GM21423 (cell line): ENCODE measurements at regions not wholly inside any gene's neighbourhood (a gene's known extent, or its start where the extent isn't known, plus 50 kb on each side); places are given as distances from the start of the nearest gene placed in this dataset.

Experiments
- ATAC-seq: cut with Tn5 transposase; IDR thresholded peaks from one replicate; pipeline ENCODE4 v1.9.1; 2021; ENCODE audit warnings: mild to moderate bottlenecking, moderate library complexity; ENCODE audit not compliant: unreplicated experiment

DNA sequence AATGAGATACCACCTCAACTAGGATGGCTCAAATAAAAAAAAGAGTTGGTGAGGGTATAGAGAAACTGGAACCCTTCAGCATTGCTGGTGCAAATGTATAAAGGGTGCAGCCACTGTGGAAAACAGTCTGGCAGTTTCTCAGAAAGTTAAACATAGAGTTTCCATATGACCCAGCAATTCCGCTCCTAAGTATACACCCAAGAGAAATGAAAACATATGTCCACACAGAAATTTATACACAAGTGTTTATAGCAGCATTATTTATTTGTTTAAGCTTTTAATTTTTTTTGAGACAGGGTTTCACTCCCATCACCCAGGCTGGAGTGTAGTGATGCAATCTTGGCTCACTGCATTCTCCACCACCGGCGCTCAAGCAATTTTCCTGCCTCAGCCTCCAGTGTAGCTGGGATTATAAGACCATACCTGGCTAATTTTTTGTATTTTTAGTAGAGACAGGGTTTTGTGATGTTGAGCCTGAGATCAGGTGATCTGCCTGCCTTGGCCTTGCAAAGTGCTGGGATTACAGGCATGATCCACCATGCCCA lies 118.2 kb upstream of the KIF5B start:
- ATAC-seq = no peak

GRCh38 chr10:32171204-32171603 lies 115.0 kb upstream of the KIF5B start:
- ATAC-seq = no peak

- ATAC-seq = no peak
Observed at GRCh38 chr10:32169556-32169955, 113.3 kb upstream of the KIF5B start.

- ATAC-seq = no peak
Observed at GRCh38 chr10:32167450-32167849, 111.2 kb upstream of the KIF5B start.

- ATAC-seq = no peak
Observed at GRCh38 chr10:32166365-32166764, 110.1 kb upstream of the KIF5B start.

DNA sequence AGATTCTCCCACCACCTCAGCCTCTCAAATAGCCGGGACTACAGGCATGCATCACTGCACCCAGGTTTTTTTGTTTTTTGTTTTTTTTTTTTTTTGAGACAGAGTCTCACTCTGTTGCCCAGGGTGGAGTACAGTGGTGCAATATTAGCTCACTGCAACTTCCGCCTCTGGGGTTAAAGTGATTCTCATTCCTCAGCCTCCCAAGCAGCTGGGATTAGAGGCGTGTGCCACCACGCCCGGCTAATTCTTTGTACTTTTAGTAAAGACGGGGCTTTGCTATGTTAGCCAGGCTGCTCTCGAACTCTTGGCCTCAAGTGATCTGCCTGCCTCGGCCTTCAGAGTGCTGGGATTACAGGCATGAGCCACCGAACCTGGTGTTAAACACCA lies 107.5 kb upstream of the KIF5B start:
- ATAC-seq = no peak

GRCh38 chr10:32163071-32163761 lies 107.0 kb upstream of the KIF5B start:
- ATAC-seq = no peak

GRCh38 chr10:32161586-32161985 lies 105.4 kb upstream of the KIF5B start:
- ATAC-seq = no peak

- no peak for ATAC-seq
Observed at GRCh38 chr10:32160864-32161263, 104.6 kb upstream of the KIF5B start.

- ATAC-seq = no peak
Observed at GRCh38 chr10:32159264-32159663, 103.0 kb upstream of the KIF5B start.

- no peak for ATAC-seq
Observed at GRCh38 chr10:32156031-32156495, 99.8 kb upstream of the KIF5B start.

- no peak for ATAC-seq
Observed at GRCh38 chr10:32155075-32155516, 98.9 kb upstream of the KIF5B start.

DNA sequence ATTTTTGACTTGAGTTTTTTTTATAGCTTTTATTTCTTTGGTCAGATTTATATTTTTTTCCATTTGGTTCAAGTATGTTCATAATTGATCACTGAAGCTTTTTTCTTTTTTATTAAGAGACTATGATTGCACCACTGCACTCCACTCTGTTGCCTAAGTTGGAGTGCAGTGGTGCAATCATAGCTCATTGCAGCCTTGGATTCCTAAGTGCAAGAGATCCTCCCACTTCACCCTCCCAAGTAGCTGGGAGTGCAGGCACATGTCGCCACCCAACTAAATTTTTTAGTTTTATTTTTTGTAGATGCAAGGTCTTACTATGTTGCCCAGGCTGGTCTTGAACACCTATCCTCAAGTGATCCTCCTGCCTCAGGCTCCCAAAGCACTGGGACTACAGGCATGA lies 97.7 kb upstream of the KIF5B start:
- ATAC-seq = no peak

- no peak for ATAC-seq
Observed at GRCh38 chr10:32153252-32153651, 97.0 kb upstream of the KIF5B start.

- no peak for ATAC-seq
Observed at GRCh38 chr10:32151871-32152270, 95.6 kb upstream of the KIF5B start.

- no peak for ATAC-seq
Observed at GRCh38 chr10:32150532-32151101, 94.4 kb upstream of the KIF5B start.

- peak; percentile 65 for ATAC-seq
Observed at GRCh38 chr10:32149252-32149955, 93.2 kb upstream of the KIF5B start.

DNA sequence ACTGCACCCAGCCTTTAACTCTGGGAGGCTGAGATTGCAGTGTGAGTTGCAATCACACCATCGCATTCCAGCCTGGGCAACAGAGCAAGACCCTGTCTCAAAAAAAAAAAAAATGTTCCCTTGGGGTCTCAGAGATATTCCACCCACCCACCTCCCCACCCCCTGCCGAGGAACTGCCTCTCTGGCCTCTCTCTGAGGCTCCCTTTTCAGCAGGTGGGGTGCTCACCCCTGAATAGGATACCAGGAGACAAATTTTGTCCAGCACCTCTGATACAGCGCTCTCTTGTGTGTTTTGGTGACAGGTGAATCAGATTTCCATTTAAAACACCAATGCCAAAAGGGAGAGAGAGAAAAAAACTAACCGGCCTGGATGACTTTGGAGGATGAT lies 92.6 kb upstream of the KIF5B start:
- no peak for ATAC-seq

DNA sequence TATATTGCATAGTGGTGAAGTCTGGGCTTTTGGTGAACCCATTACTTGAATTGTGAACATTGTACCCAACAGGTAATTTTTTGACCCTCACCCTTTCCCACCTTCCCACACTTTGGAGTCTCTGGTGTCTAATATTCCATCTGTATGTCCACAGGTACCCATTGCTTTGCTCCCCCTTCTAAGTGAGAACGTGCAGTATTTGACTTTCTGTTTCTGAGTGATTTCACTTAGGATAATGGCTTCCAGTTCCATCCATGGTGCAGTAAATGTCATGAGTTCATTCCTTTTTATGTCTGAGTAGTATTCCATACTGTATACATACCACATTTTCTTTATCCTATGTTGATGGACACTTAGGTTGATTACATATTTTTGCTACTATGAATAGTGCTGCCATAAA lies 91.5 kb upstream of the KIF5B start:
- no peak for ATAC-seq

DNA sequence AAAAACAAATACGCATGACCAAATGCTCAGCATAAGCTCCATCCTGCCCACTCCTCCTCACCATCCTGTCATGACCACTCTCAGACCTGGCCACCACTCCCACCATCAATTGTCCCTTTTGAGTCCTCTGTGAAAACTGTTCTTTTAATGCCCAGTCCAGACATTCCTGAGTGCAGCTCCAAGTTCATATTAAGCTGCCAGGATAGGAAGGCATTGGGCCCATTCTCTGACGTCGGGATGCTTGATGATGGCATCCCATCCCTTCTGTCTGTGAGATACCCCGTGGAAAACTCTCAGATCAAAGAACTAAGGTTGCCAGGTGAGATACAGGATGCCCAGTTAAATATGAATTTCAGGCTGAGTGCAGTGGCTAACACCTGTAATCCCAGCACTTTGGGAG lies 89.9 kb upstream of the KIF5B start:
- no peak for ATAC-seq

- ATAC-seq = no peak
Observed at GRCh38 chr10:32144817-32145688, 88.8 kb upstream of the KIF5B start.
